Fibroblast of mammary gland (primary cell): ENCODE measurements at regions not wholly inside any gene's neighbourhood (a gene's known extent, or its start where the extent isn't known, plus 50 kb on each side); places are given as distances from the start of the nearest gene placed in this dataset.

Source experiments
- DNase-seq: peaks from one replicate; pipeline ENCODE4 v3.0.0-alpha.2; 2010; ENCODE audit warnings: low read depth
- H3K4me3 ChIP-seq: 2 replicates; pipeline ENCODE4 v1.5.1; 2011; ENCODE audit warnings: low read depth, mild to moderate bottlenecking, low read length, moderate library complexity; ENCODE audit not compliant: control insufficient read depth
- TF ChIP-seq, protein P1 (sequence below): conservative IDR thresholded peaks from 2 replicates; pipeline ENCODE4 v1.5.1; 2011; ENCODE audit warnings: low read depth, low read length, inconsistent platforms; ENCODE audit not compliant: control insufficient read depth, insufficient read depth

DNA sequence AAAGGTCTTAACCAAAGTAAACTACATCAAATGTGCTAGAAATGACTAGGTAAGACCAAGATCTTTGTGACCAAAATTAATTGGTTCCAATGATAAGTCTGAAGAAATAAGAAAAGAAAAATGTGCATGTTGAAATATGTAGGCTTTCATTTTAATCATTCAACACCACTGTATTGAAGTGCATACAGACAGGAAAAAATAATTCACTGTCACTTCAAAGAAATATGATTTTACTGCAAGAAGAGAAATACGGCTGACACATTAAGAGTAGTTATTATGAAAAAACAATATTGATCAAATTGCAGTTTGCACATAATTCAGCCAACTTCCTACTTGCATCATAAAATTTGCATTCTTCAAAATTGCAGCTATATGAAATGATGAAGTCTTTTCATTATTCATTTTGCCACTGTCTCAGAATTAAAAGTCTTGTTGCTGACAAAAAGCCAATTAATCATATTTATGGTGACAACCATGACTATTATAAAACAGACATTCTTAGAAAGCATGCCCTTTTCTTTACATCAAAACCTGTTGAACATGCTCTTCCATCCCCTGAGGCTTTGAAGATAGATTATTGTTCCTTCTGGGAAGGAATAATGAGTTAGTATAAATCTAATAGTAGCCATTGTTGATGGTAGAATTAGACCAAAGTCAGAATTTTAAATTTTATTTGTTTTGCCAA lies 405.9 kb upstream of the MAD2L1 start:
- TF ChIP-seq, protein P1, sequence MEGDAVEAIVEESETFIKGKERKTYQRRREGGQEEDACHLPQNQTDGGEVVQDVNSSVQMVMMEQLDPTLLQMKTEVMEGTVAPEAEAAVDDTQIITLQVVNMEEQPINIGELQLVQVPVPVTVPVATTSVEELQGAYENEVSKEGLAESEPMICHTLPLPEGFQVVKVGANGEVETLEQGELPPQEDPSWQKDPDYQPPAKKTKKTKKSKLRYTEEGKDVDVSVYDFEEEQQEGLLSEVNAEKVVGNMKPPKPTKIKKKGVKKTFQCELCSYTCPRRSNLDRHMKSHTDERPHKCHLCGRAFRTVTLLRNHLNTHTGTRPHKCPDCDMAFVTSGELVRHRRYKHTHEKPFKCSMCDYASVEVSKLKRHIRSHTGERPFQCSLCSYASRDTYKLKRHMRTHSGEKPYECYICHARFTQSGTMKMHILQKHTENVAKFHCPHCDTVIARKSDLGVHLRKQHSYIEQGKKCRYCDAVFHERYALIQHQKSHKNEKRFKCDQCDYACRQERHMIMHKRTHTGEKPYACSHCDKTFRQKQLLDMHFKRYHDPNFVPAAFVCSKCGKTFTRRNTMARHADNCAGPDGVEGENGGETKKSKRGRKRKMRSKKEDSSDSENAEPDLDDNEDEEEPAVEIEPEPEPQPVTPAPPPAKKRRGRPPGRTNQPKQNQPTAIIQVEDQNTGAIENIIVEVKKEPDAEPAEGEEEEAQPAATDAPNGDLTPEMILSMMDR: no peak
- H3K4me3 ChIP-seq: no peak overlapping the region
- no peak for DNase-seq

DNA sequence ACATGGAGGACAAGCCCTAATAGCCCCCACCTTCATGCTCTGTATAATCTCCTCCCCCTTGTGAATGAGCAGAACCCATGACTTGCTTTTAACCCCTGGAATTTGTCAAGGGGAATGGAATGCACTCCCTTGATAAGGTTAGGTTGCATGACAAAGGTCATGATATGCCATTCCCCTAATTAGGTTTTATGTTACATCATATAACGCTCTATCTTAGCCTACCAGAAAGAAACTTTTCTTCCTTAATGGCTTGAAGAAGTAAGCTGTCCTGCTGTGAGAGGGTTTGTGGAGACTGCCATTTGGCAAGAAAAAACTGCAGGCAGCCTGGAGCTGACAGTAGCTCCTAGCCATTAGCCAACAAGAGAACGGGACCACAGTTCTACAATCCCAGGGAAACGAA lies 399.8 kb upstream of the MAD2L1 start:
- H3K4me3 ChIP-seq: no peak overlapping the region
- no peak for DNase-seq
- TF ChIP-seq, protein P1: no peak

DNA sequence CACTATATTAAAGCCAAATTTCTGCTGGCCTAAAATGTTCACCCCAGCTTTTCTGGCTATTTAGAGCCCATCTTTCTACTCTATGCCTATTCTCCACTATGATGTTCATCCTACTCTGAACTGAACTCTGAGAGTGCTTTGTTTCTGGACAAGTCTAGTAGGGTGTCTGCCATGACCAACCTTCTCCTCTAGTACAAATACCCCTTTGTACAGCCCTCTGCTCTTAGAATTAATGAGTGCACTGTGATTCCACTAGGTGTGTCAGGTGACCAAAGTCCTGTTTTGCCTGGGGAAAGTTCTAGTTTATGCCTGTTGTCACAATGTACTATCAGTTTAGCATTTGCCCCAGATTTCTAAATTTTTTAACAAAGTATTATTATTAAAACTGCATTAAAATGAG lies 388.1 kb upstream of the MAD2L1 start:
- TF ChIP-seq, protein P1: no peak
- H3K4me3 ChIP-seq: no peak overlapping the region
- DNase-seq: no peak

DNA sequence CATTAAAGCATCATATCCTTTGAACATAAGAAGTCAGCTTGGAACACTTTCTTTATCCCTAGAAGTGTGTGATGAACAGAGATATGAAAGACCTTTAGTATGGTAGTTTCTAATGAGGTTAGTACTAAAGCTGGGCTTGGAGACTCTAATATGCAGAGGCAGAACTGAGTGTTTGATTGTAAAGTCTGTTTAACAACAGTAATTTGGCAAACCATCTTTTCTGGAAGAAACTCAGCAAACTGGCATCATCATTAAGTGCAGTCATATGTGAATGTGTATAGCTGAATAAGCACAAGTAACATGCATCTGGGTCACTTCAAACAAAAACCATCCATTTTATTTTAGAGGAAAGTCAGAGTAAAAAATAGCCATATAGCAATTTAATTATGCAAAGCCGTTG lies 385.9 kb upstream of the MAD2L1 start:
- no peak overlapping the region for H3K4me3 ChIP-seq
- peak; percentile 7 for DNase-seq
- TF ChIP-seq, protein P1: no peak

DNA sequence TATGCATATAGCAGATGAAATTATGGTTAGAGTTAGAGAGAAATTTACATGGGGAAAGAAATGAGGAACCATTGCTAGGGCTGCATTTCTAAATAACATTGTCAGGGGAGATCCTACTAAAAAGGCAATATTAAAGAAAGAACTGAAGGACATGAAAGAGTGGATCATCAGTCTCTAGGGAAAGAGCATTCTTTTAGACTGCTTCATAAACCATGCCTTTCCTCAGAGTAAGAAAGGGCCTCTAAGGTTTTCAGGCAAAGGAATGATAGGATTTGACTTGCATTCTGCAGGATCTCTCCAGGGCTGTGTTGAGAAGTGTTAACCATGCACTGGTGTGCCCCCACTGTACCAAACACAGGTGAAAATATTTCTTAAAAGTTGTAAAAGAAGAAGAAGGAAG lies 385.4 kb upstream of the MAD2L1 start:
- H3K4me3 ChIP-seq: no peak overlapping the region
- TF ChIP-seq, protein P1: no peak
- peak; percentile 74 for DNase-seq

GRCh38 chr4:120447774-120448173 lies 381.1 kb upstream of the MAD2L1 start:
- DNase-seq: no peak
- TF ChIP-seq, protein P1: no peak
- no peak overlapping the region for H3K4me3 ChIP-seq

- DNase-seq: peak; percentile 8
- H3K4me3 ChIP-seq: no peak overlapping the region
- TF ChIP-seq, protein P1: no peak
These were observed 379.5 kb upstream of the MAD2L1 start for GRCh38 chr4:120446051-120446567.
